GM20000 (cell line): ENCODE measurements at regions not wholly inside any gene's neighbourhood (a gene's known extent, or its start where the extent isn't known, plus 50 kb on each side); places are given as distances from the start of the nearest gene placed in this dataset.
"Not testable (repeated sequence)": the region's sequence is repeated elsewhere in the genome, so short reads cannot be mapped to it uniquely, and the experiment has no call there.

Source experiments
- DNase-seq: peaks from one replicate; pipeline ENCODE4 v3.0.0; 2012; ENCODE audit warnings: low spot score
- TF ChIP-seq, protein P1 (sequence below): IDR thresholded peaks from 2 replicates; pipeline ENCODE4 v1.5.1; 2012; ENCODE audit warnings: mild to moderate bottlenecking, control low read depth; ENCODE audit errors: extremely low read depth, missing control alignments

DNA sequence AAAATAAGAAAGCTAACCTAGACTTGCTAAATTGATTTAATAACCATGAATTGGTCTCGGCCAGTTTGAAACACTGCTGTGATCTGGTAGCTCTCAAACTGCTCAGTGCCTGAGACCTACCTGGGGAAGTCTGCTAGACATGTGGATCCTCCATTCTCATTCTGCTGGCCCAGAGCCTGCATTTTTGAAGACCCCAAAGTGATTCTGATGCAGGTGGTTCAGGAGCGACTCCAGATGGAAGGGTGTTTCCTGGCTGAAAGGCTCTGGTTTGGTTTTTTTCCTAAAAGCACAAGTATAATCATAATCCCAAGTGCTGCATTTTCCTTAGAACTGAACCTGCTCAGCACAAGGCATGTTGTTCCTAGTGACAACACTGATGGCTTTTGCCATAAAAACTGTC is 159.5 kb downstream of the ZNF664 start:
- no peak for DNase-seq
- TF ChIP-seq, protein P1, sequence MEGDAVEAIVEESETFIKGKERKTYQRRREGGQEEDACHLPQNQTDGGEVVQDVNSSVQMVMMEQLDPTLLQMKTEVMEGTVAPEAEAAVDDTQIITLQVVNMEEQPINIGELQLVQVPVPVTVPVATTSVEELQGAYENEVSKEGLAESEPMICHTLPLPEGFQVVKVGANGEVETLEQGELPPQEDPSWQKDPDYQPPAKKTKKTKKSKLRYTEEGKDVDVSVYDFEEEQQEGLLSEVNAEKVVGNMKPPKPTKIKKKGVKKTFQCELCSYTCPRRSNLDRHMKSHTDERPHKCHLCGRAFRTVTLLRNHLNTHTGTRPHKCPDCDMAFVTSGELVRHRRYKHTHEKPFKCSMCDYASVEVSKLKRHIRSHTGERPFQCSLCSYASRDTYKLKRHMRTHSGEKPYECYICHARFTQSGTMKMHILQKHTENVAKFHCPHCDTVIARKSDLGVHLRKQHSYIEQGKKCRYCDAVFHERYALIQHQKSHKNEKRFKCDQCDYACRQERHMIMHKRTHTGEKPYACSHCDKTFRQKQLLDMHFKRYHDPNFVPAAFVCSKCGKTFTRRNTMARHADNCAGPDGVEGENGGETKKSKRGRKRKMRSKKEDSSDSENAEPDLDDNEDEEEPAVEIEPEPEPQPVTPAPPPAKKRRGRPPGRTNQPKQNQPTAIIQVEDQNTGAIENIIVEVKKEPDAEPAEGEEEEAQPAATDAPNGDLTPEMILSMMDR = no peak

DNA sequence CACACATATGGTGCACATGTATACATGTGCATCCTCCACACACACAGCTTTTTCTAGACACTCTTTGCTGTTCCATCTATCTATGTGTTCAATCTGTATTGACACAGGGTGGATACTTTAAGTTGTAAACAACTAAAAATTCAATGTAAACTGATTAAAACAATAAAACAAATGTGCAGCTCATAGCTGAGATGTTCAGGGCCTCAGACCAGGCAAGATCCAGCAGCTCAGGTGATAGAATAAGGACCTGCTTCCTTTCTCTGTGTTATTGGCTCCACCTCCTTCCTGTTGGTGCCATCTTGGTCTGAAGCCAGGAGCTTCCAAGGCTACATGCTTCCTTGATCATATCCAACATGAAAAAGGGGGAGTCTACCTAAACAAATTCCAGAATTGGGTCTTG is 158.1 kb upstream of the RFLNA start:
- DNase-seq = no peak
- TF ChIP-seq, protein P1 = no peak

DNA sequence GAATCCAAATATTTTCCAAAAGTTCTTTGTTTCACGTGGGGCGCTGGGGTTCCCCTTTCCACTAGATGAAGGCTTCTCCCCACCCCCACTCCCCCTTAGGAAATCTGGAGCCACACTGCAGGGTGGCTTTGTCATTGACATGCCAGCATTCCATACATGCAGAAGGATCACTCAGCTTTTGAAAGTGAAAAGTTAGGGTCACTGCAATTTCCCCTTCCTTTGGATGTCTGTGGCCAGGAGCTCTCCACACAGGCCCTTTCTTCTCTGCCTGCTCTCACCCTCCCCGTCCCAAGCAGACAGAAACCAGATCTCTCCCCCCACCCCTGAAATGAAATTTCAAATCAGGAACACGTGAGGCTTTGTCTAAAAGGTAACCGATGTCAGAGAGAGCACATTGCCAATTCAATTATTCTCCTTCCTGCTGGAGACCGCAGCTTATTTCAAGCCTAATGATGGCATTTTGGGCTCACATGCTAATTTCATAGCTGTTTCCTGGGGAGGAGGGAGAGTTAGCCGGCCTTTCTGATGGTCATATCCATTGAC is 153.9 kb upstream of the RFLNA start:
- TF ChIP-seq, protein P1 = no peak
- no peak for DNase-seq

DNA sequence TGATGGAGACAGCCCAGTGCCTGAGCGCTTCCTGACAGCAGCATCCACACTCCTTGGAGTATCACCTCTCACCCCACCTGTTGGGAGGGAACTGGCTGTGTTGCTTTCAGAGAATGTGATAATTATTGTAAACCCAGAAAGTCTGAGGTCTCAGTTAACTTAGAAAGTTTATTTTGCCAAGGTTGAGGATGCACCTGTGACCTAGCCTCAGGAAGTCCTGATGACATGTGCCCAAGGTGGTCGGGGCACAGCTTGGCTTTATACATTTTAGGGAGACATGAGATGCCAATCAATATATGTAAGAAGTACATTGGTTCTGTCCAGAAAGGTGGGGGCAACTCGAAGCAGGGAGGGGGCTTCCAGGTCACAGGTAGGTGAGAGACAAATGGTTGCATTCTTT is 153.3 kb upstream of the RFLNA start:
- not testable (repeated sequence) for DNase-seq

DNA sequence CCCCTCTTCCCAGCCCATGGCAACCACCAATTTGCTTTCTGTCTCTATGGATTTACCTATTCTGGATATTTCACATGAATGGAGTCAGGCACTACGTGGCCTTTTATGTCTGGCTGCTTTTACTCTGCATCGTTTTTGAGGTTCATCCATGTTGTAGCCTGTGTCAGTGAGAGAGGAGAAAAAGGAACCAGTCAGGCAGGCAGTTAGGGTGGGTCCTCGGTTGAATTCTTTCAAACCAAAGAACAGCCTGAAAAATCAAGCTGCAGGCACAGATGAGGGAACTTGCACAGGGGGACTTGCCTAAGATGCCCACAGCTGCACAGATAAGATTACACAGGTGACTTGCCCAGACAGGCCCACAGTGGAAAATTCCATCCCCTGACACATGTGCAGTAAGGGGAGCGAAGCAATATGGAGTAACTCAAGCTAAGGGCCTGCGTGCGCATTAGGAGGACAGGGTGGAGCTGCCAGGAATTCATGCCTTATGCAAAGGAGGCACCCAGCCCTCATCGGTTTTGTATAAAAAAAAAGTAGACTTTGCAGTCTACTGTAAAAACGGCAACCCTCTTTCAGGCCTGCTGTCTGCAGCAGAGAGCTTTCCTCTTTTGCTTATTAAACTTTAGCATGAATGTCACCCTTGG is 152.4 kb upstream of the RFLNA start:
- TF ChIP-seq, protein P1 = no peak
- no peak for DNase-seq

DNA sequence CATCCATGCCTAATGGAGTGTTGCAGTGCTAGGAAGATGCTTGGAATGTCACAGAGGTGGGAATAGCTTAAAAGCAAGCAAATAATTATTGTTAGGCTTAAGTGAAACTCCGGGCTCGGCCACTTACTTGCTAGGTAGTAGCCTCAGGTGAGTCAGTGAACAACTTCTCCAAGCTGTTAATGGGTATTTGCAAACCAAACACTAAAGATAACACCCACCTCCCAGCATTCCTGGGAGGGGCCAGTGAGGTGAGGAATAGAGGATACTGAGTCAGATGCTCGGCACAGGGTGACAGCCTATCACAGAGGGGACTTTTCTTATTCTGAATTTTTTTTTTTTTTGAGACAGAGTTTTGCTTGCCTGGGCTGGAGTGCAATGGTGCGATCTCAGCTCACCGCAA is 151.2 kb upstream of the RFLNA start:
- DNase-seq = no peak
- TF ChIP-seq, protein P1 = no peak

DNA sequence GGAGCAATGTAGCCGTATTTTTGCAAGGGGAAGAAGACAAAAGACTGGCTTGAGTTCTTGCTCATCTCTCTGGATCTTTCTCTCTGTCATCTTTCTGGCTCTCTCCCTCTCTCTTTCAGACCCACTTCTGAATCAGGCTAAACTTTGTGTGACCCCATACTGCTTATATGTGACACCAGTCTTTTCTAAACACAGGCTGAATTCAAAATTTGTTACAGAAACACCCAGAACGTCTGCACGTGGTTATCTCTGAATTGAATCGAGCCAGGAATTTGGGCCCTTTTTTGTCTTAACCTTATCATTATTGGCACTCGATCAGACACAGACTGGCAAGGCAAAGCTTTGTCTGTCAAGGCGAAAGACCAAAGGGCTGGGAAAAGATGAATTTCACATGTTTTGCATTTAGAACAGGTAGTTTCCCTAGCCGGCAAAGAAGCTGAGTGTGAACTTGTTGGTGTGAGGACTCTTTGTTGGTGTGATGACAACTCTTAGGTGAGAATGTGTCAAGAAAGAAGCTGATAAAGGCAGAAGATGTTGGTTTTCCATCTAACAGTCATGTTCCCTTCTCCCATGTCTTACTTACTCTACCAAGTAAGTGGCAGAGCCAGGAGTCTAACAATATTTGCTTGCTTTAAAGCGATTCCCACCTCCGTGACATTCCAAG is 150.2 kb upstream of the RFLNA start:
- TF ChIP-seq, protein P1 = no peak
- DNase-seq = no peak

DNA sequence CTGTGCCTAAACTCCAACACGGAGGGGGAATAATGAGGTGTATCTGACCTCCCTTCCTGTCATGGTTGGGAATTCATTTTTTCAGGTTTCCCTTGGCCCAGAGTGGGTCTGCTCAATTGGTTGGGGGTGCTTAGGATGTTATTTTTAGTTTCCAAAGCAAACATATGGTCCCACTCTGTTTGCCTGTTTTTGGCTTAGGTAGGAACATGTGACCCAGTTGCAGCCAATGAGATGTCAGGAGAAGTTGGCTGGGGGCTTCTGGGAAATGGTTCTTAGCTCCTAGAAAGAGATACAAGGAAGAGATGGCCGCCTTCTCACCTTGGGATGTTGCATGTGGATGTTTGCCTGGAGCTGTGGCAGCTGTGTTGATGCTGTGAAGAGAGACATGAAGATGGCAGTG is 147.9 kb upstream of the RFLNA start:
- TF ChIP-seq, protein P1 = no peak
- no peak for DNase-seq
